HG02943 (cell line): ENCODE measurements at regions not wholly inside any gene's neighbourhood (a gene's known extent, or its start where the extent isn't known, plus 50 kb on each side); places are given as distances from the start of the nearest gene placed in this dataset.
"Not testable (repeated sequence)": the region's sequence is repeated elsewhere in the genome, so short reads cannot be mapped to it uniquely, and the experiment has no call there.

ENCODE experiments used
- ATAC-seq: cut with Tn5 transposase; IDR thresholded peaks from one replicate; pipeline ENCODE4 v1.9.1; 2021; ENCODE audit warnings: mild to moderate bottlenecking, low read depth, moderate library complexity; ENCODE audit not compliant: unreplicated experiment

- no peak for ATAC-seq
Measured at GRCh38 chr18:59038295-59039039, 101.2 kb upstream of the SEC11C start.

- not testable (repeated sequence) for ATAC-seq
Measured at GRCh38 chr18:59039040-59039320, 100.7 kb upstream of the SEC11C start.

GRCh38 chr18:59039449-59039848 is 100.2 kb upstream of the SEC11C start:
- ATAC-seq = no peak

- ATAC-seq = no peak
Measured at GRCh38 chr18:59040770-59041148, 98.9 kb upstream of the SEC11C start.

- ATAC-seq = no peak
Measured at GRCh38 chr18:59041296-59041695, 98.4 kb upstream of the SEC11C start.

GRCh38 chr18:59041819-59042815 is 97.6 kb upstream of the SEC11C start:
- ATAC-seq = no peak

GRCh38 chr18:59044855-59045254 is 94.8 kb upstream of the SEC11C start:
- ATAC-seq = no peak

- ATAC-seq = no peak
Measured at GRCh38 chr18:59047321-59048047, 92.2 kb upstream of the SEC11C start.

- no peak for ATAC-seq
Measured at GRCh38 chr18:59048048-59048363, 91.7 kb upstream of the SEC11C start.

GRCh38 chr18:59048378-59048777 is 91.3 kb upstream of the SEC11C start:
- no peak for ATAC-seq

- ATAC-seq = no peak
Measured at GRCh38 chr18:59049721-59050660, 89.7 kb upstream of the SEC11C start.

- no peak for ATAC-seq
Measured at GRCh38 chr18:59050661-59051057, 89.0 kb upstream of the SEC11C start.

- ATAC-seq = no peak
Measured at GRCh38 chr18:59051470-59052165, 88.1 kb upstream of the SEC11C start.

GRCh38 chr18:59052965-59053820 is 86.5 kb upstream of the SEC11C start:
- ATAC-seq = no peak

- ATAC-seq = no peak
Measured at GRCh38 chr18:59054496-59055287, 85.0 kb upstream of the SEC11C start.

GRCh38 chr18:59055345-59056032 is 84.2 kb upstream of the SEC11C start:
- no peak for ATAC-seq
